Gastrocnemius medialis (tissue), 4 donors: ENCODE measurements at regions not wholly inside any gene's neighbourhood (a gene's known extent, or its start where the extent isn't known, plus 50 kb on each side); places are given as distances from the start of the nearest gene placed in this dataset.

Experiments
- ATAC-seq, 2 donors: fragments of 150-250 bp; one replicate each; pipeline ENCODE4 v1.9.1; 2016
- DNase-seq, 2 donors: peaks; one replicate each; pipeline ENCODE4 v3.0.0-alpha.2; 2019
- H3K27ac ChIP-seq, 4 donors: fragments of 200-600 bp; sonication (generic); 1 replicate in 1 of 4; 2 replicates in 3 of 4; pipeline ENCODE4 v1.5.1; 2016 to 2018; ENCODE audit warnings: mild to moderate bottlenecking in 2 of 4, moderate library complexity in 1 of 4
- H3K27me3 ChIP-seq, 3 donors: fragments of 200-600 bp; sonication (generic) in 2 of 3; 1 replicate in 1 of 3; 2 replicates in 2 of 3; pipeline versions ENCODE4 v1.5.1 to v1.6.0; 2016 to 2019; ENCODE audit warnings: mild to moderate bottlenecking in 1 of 3, moderate library complexity in 1 of 3
- H3K36me3 ChIP-seq, 2 donors: fragments of 200-600 bp; sonication (generic) in 1 of 2; one replicate each; pipeline ENCODE4 v1.5.1; 2017 to 2018
- H3K4me1 ChIP-seq, 2 donors: fragments of 200-600 bp; sonication (generic) in 1 of 2; one replicate each; pipeline ENCODE4 v1.5.1; 2016 to 2017; ENCODE audit warnings: mild to moderate bottlenecking in 2 of 2
- H3K4me3 ChIP-seq, 4 donors: fragments of 200-600 bp; sonication (generic) in 3 of 4; 1 replicate in 1 of 4; 2 replicates in 3 of 4; pipeline ENCODE4 v1.5.1; 2016 to 2019; ENCODE audit warnings: mild to moderate bottlenecking in 2 of 4
- H3K9me3 ChIP-seq, 3 donors: fragments of 200-600 bp; sonication (generic) in 2 of 3; 1 replicate in 1 of 3; 2 replicates in 2 of 3; pipeline ENCODE4 v1.5.1; 2016 to 2019
- CTCF ChIP-seq, 5 experiments: fragments of 450-650 bp in 3 of 5; fragments of 200-600 bp in 2 of 5; sonication (generic) in 2 of 5; IDR thresholded peaks in 4 of 5; conservative IDR thresholded peaks in 1 of 5; 1 replicate in 4 of 5; 2 replicates in 1 of 5; pipeline ENCODE4 v1.5.1; 2016 to 2019; ENCODE audit warnings: antibody characterized with exemption in 5 of 5, mild to moderate bottlenecking in 3 of 5, moderate library complexity in 3 of 5
- POLR2A ChIP-seq, 2 donors: fragments of 450-650 bp; IDR thresholded peaks; one replicate each; pipeline ENCODE4 v1.6.1; 2017; ENCODE audit warnings: antibody characterized with exemption in 2 of 2, mild to moderate bottlenecking in 2 of 2, moderate library complexity in 2 of 2
- in situ Hi-C, 4 donors: fragments of 200-750 bp; cut with MboI; loops; one replicate each; pipeline versions ENCODE4 v1.15.0 to v1.8.0; 2017; ENCODE audit warnings: low sequenced_read_pairs in 4 of 4
- intact Hi-C: fragments of 100-400 bp; cut with DNase I; formaldehyde crosslinking; loops from one replicate; pipeline ENCODE4 v1.15.1; 2023; ENCODE audit warnings: low total_unique reads

DNA sequence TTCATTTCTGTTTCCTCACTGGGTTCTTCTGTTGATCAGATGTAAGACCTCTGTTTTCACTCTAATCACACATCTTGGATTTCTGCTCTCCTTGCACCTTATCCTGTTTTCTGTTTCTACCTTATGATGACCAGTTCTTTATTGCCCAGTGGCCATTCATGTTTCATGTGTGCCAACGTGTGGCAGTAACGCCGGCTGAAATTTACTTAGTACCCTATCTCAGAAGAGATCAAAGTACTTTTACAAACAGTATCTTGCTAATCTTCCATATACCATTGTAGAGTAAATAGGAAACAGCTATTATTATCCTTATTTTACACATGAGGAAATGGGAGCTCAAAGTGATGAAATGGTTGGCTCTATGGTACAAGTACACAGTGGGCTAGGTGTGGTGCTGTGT lies 74.0 kb downstream of the GATA3 start:
- Histone ChIP-seq H3K36me3 (no peaks in the 10 kb centered on the region), H3K4me3 (no peak overlapping the region), H3K27me3 (no peaks in the 10 kb centered on the region), H3K4me1 (no peaks in the 10 kb centered on the region), H3K27ac (no peak overlapping the region), H3K9me3 (no peaks in the 10 kb centered on the region)
- in situ Hi-C loops (no loop called here), intact Hi-C loops (no loop called here)
- ATAC-seq (no peak), DNase-seq (no peak)
- no peak for TF ChIP-seq CTCF (IDR thresholded peaks at IDR 0.05 in 4 of 5, conservative IDR thresholded peaks at IDR 0.05 in 1 of 5)
- TF ChIP-seq POLR2A (IDR thresholded peaks at IDR 0.05): no peak

GRCh38 chr10:8129438-8129837 lies 75.0 kb downstream of the GATA3 start:
- Histone ChIP-seq H3K4me3 (no peak overlapping the region), H3K4me1 (no peaks in the 10 kb centered on the region), H3K27me3 (no peaks in the 10 kb centered on the region), H3K36me3 (no peaks in the 10 kb centered on the region), H3K9me3 (no peaks in the 10 kb centered on the region), H3K27ac (no peak overlapping the region)
- intact Hi-C loops: no loop called here
- DNase-seq (no peak), ATAC-seq (no peak)
- no peak for TF ChIP-seq POLR2A (IDR thresholded peaks at IDR 0.05)
- no peak for TF ChIP-seq CTCF (IDR thresholded peaks at IDR 0.05 in 4 of 5, conservative IDR thresholded peaks at IDR 0.05 in 1 of 5)
- in situ Hi-C loops: no loop called here

- intact Hi-C loops (no loop called here), in situ Hi-C loops (no loop called here)
- Histone ChIP-seq H3K4me1 (no peaks in the 10 kb centered on the region), H3K27ac (no peak overlapping the region), H3K36me3 (no peaks in the 10 kb centered on the region), H3K27me3 (no peaks in the 10 kb centered on the region), H3K9me3 (no peaks in the 10 kb centered on the region), H3K4me3 (no peak overlapping the region)
- DNase-seq (no peak), ATAC-seq (no peak)
- TF ChIP-seq POLR2A (IDR thresholded peaks at IDR 0.05) (no peak), CTCF (IDR thresholded peaks at IDR 0.05 in 4 of 5, conservative IDR thresholded peaks at IDR 0.05 in 1 of 5) (no peak)
Measured at GRCh38 chr10:8130973-8131911, 76.8 kb downstream of the GATA3 start.

GRCh38 chr10:8133146-8133545 lies 78.7 kb downstream of the GATA3 start:
- Histone ChIP-seq H3K27ac (no peak overlapping the region), H3K9me3 (no peaks in the 10 kb centered on the region), H3K36me3 (no peaks in the 10 kb centered on the region), H3K27me3 (no peaks in the 10 kb centered on the region), H3K4me3 (no peak overlapping the region), H3K4me1 (no peaks in the 10 kb centered on the region)
- no peak for TF ChIP-seq POLR2A (IDR thresholded peaks at IDR 0.05)
- TF ChIP-seq CTCF (IDR thresholded peaks at IDR 0.05 in 4 of 5, conservative IDR thresholded peaks at IDR 0.05 in 1 of 5): no peak
- intact Hi-C loops (no loop called here), in situ Hi-C loops (no loop called here)
- DNase-seq (no peak), ATAC-seq (no peak)
